H1 (cell line): ENCODE measurements at regions not wholly inside any gene's neighbourhood (a gene's known extent, or its start where the extent isn't known, plus 50 kb on each side); places are given as distances from the start of the nearest gene placed in this dataset.

Experiments
- CEBPB ChIP-seq: IDR thresholded peaks from 2 replicates; pipeline ENCODE4 v1.6.1; 2012; ENCODE audit warnings: low read depth, low read length
- POLR2A ChIP-seq, 2 experiments: IDR thresholded peaks; 1 replicate in 1 of 2; 2 replicates in 1 of 2; pipeline ENCODE4 v1.6.1; 2011; ENCODE audit warnings: low read depth in 2 of 2, low read length in 2 of 2, mild to moderate bottlenecking in 2 of 2; ENCODE audit errors: control extremely low read depth in 1 of 2
- SP1 ChIP-seq: IDR thresholded peaks from 2 replicates; pipeline ENCODE4 v1.6.1; 2011; ENCODE audit warnings: low read depth, low read length
- TF ChIP-seq, protein P1 (sequence below), 3 experiments: IDR thresholded peaks; 1 replicate in 2 of 3; 2 replicates in 1 of 3; pipeline versions ENCODE4 v1.5.1 to v1.6.1; 2011; ENCODE audit warnings: low read length in 3 of 3, mild to moderate bottlenecking in 3 of 3, inconsistent platforms in 2 of 3, low read depth in 1 of 3, moderate library complexity in 1 of 3; ENCODE audit not compliant: insufficient read depth in 1 of 3; ENCODE audit errors: control extremely low read depth in 1 of 3
- TF ChIP-seq, protein P2 (sequence below): IDR thresholded peaks from 2 replicates; pipeline ENCODE4 v1.6.1; 2012; ENCODE audit warnings: inconsistent platforms

DNA sequence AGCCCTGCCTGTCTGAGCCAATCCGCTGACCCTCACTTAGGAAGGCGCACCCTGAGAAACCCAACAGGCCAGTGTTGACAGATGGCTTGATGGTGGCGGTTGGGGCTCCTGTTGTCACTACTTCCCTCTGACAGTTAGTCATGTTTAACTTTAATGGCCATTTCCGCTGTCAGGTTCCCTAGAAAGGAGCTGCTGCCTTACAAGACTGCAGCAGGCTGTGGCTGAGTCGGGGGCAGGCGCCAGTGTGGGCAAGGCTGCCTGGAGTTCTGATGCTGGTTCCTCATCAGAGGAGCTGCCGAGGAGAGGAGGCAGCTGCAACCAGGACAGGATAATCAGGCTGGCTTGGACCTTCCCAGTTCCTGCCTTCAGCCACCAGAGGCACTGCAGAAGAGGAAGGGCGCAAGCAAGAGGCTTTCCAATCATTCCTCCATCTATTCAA, 223.2 kb upstream of the DYNLRB2 start:
- TF ChIP-seq, protein P1, sequence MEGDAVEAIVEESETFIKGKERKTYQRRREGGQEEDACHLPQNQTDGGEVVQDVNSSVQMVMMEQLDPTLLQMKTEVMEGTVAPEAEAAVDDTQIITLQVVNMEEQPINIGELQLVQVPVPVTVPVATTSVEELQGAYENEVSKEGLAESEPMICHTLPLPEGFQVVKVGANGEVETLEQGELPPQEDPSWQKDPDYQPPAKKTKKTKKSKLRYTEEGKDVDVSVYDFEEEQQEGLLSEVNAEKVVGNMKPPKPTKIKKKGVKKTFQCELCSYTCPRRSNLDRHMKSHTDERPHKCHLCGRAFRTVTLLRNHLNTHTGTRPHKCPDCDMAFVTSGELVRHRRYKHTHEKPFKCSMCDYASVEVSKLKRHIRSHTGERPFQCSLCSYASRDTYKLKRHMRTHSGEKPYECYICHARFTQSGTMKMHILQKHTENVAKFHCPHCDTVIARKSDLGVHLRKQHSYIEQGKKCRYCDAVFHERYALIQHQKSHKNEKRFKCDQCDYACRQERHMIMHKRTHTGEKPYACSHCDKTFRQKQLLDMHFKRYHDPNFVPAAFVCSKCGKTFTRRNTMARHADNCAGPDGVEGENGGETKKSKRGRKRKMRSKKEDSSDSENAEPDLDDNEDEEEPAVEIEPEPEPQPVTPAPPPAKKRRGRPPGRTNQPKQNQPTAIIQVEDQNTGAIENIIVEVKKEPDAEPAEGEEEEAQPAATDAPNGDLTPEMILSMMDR (IDR thresholded peaks at IDR 0.05; ENCODE audit: control extremely low read depth in 1 of 3, insufficient read depth in 1 of 3, low read depth in 1 of 3, low read length in 3 of 3) = peak; percentile 50 to 87 (median 77)
- TF ChIP-seq POLR2A (IDR thresholded peaks at IDR 0.05; ENCODE audit: control extremely low read depth in 1 of 2, low read depth in 2 of 2, low read length in 2 of 2) = no peak
- TF ChIP-seq CEBPB = no peak
- TF ChIP-seq, protein P2, sequence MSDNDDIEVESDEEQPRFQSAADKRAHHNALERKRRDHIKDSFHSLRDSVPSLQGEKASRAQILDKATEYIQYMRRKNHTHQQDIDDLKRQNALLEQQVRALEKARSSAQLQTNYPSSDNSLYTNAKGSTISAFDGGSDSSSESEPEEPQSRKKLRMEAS = no peak
- no peak for TF ChIP-seq SP1
